Astrocyte (in vitro differentiated cells and primary cell): ENCODE measurements at regions not wholly inside any gene's neighbourhood (a gene's known extent, or its start where the extent isn't known, plus 50 kb on each side); places are given as distances from the start of the nearest gene placed in this dataset.

ENCODE experiments used
- DNase-seq: peaks from one replicate; pipeline ENCODE4 v3.0.0-alpha.2; 2010; ENCODE audit warnings: low read depth
- FAIRE-seq: peaks from 2 replicates; lab custom pipeline; 2011; peaks lifted over from hg19 to GRCh38; lab: Jason Lieb, UNC
- H2AFZ ChIP-seq: 2 replicates; pipeline ENCODE4 v1.6.0; 2012; ENCODE audit warnings: low read depth, low read length, inconsistent platforms
- H3K27ac ChIP-seq: 2 replicates; pipeline ENCODE4 v1.5.1; 2011; ENCODE audit warnings: low read depth, low read length, inconsistent platforms
- H3K27me3 ChIP-seq: 2 replicates; pipeline ENCODE4 v1.6.0; 2011; ENCODE audit warnings: low read length, inconsistent platforms; ENCODE audit not compliant: insufficient read depth
- H3K36me3 ChIP-seq: 2 replicates; pipeline ENCODE4 v1.5.1; 2011; ENCODE audit warnings: low read length, inconsistent platforms; ENCODE audit not compliant: insufficient read depth
- H3K4me1 ChIP-seq: 2 replicates; pipeline ENCODE4 v1.5.1; 2011; ENCODE audit warnings: low read length, inconsistent platforms; ENCODE audit not compliant: insufficient read depth
- H3K4me2 ChIP-seq: 2 replicates; pipeline ENCODE4 v1.6.0; 2012; ENCODE audit warnings: low read length, inconsistent platforms
- H3K4me3 ChIP-seq: 2 replicates; pipeline ENCODE4 v1.5.1; 2011; ENCODE audit warnings: low read depth, mild to moderate bottlenecking, low read length, inconsistent platforms; ENCODE audit not compliant: insufficient read depth
- H3K79me2 ChIP-seq: 2 replicates; pipeline ENCODE4 v1.6.0; 2012; ENCODE audit warnings: mild to moderate bottlenecking, low read length, inconsistent platforms; ENCODE audit not compliant: insufficient read depth
- H3K9ac ChIP-seq: 2 replicates; pipeline ENCODE4 v1.6.0; 2012; ENCODE audit warnings: mild to moderate bottlenecking, low read length, inconsistent platforms
- H3K9me3 ChIP-seq: 2 replicates; pipeline ENCODE4 v1.5.1; 2012; ENCODE audit warnings: low read depth, mild to moderate bottlenecking, low read length, inconsistent platforms; ENCODE audit not compliant: insufficient read depth
- H4K20me1 ChIP-seq: 2 replicates; pipeline ENCODE4 v1.6.0; 2012; ENCODE audit warnings: low read length, inconsistent platforms; ENCODE audit not compliant: insufficient read depth
- H3K27ac Mint-ChIP-seq: one replicate; pipeline ENCODE4 v1.8.0; 2021; ENCODE audit warnings: mild to moderate bottlenecking, mixed read lengths; ENCODE audit not compliant: unreplicated experiment
- H3K27me3 Mint-ChIP-seq: one replicate; pipeline ENCODE4 v1.8.0; 2021; ENCODE audit warnings: low read depth, mixed read lengths; ENCODE audit not compliant: unreplicated experiment
- H3K36me3 Mint-ChIP-seq: one replicate; pipeline ENCODE4 v1.8.0; 2021; ENCODE audit warnings: low read depth, mixed read lengths; ENCODE audit not compliant: unreplicated experiment
- H3K4me1 Mint-ChIP-seq: one replicate; pipeline ENCODE4 v1.8.0; 2021; ENCODE audit warnings: low read depth, mixed read lengths; ENCODE audit not compliant: unreplicated experiment
- H3K4me3 Mint-ChIP-seq: one replicate; pipeline ENCODE4 v1.8.0; 2021; ENCODE audit warnings: mild to moderate bottlenecking, moderate library complexity, mixed read lengths; ENCODE audit not compliant: unreplicated experiment
- H3K9me3 Mint-ChIP-seq: one replicate; pipeline ENCODE4 v1.8.0; 2021; ENCODE audit warnings: mild to moderate bottlenecking, mixed read lengths; ENCODE audit not compliant: unreplicated experiment
- EZH2 ChIP-seq: IDR thresholded peaks from 2 replicates; pipeline ENCODE4 v1.6.1; 2012; ENCODE audit warnings: mild to moderate bottlenecking, low read length, inconsistent platforms; ENCODE audit not compliant: insufficient read depth
- TF ChIP-seq, protein P1 (sequence below): IDR thresholded peaks from 2 replicates; pipeline ENCODE4 v1.5.1; 2011; ENCODE audit warnings: low read depth, mild to moderate bottlenecking, inconsistent platforms, low read length, moderate library complexity; ENCODE audit not compliant: insufficient read depth

DNA sequence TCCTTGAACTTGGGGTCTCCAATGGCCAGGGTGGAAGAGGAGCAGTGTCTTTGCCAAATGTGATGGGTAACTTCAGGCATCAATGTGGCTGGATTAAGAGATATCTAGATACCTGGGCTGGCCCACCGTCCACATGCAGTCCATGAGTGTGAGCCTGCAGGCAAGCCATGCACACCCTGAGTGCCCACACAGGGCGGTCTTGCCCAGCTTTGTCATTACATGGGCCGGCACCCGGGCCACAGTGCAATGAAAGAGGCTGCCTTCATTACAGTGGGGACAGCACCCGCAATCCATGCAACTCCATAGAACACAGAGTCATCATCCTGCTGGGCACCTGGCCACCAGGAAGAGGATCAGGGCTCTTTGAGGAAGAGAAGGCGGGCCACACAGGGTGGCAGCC is 263.8 kb upstream of the IRX1 start:
- H3K4me1 ChIP-seq = no peaks in the 10 kb centered on the region
- Mint-ChIP-seq H3K4me1 (no peaks in the 10 kb centered on the region), H3K36me3 (no peaks in the 10 kb centered on the region), H3K27me3 (peaks cover 24% of the 10 kb centered on the region), H3K9me3 (peaks cover 10% of the 10 kb centered on the region), H3K27ac (no peak overlapping the region), H3K4me3 (no peak overlapping the region)
- H3K9me3 ChIP-seq = no peaks in the 10 kb centered on the region
- TF ChIP-seq, protein P1, sequence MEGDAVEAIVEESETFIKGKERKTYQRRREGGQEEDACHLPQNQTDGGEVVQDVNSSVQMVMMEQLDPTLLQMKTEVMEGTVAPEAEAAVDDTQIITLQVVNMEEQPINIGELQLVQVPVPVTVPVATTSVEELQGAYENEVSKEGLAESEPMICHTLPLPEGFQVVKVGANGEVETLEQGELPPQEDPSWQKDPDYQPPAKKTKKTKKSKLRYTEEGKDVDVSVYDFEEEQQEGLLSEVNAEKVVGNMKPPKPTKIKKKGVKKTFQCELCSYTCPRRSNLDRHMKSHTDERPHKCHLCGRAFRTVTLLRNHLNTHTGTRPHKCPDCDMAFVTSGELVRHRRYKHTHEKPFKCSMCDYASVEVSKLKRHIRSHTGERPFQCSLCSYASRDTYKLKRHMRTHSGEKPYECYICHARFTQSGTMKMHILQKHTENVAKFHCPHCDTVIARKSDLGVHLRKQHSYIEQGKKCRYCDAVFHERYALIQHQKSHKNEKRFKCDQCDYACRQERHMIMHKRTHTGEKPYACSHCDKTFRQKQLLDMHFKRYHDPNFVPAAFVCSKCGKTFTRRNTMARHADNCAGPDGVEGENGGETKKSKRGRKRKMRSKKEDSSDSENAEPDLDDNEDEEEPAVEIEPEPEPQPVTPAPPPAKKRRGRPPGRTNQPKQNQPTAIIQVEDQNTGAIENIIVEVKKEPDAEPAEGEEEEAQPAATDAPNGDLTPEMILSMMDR = no peak
- TF ChIP-seq EZH2 = no peak
- H3K36me3 ChIP-seq = no peaks in the 10 kb centered on the region
- DNase-seq (no peak), FAIRE-seq (no peak)
- H3K4me2 ChIP-seq = no peak overlapping the region
- no peak overlapping the region for H3K4me3 ChIP-seq
- H3K27me3 ChIP-seq = no peaks in the 10 kb centered on the region
- no peak overlapping the region for H3K27ac ChIP-seq
- H3K9ac ChIP-seq = no peak overlapping the region
- no peak overlapping the region for H2AFZ ChIP-seq
- H3K79me2 ChIP-seq = no peaks in the 10 kb centered on the region
- H4K20me1 ChIP-seq = no peaks in the 10 kb centered on the region

DNA sequence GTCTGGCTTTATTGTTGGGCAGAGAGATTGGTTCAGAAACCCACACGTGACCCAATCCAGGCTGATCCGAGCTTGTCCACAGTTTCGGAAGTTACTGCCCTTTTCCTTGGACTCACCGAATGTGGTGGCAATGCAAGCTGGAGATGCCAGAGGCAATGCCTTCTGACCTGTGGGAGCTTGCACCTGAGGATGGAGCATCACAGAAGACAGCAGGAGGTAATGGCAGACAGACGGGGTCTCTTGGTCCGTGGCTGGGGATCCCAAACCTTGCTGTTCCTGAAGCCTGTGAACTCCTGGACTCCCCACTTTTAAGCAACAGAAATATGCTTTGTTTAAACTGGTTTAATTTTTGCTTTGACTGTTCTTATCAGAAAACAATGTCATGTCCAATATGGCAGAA is 265.2 kb upstream of the IRX1 start:
- H3K36me3 Mint-ChIP-seq = no peaks in the 10 kb centered on the region
- FAIRE-seq (no peak), DNase-seq (no peak)

DNA sequence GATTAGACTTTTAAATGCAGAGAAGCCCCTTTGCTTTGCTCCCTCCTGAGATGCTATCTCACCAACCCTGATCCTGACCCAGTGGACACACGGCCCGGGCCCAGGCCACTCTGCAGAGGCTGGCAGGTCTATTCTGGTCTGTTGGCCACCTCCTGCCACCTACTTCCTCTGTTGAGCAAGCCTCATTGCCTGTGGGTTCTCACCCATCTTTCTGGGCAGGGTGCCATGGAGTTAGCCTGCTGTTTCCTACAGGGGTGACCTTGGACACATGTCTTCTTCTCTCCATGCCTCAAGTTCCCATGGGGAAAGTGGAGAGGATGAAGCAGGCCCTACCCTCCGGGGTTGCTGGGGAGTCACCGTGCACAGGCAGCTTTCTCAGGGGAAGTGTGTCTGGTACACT is 266.2 kb upstream of the IRX1 start:
- Histone ChIP-seq H3K9ac (no peak overlapping the region), H3K4me3 (no peak overlapping the region), H4K20me1 (no peaks in the 10 kb centered on the region), H3K79me2 (no peaks in the 10 kb centered on the region), H3K4me2 (no peak overlapping the region), H3K9me3 (no peaks in the 10 kb centered on the region), H3K4me1 (peaks cover 11% of the 10 kb centered on the region), H3K27me3 (no peaks in the 10 kb centered on the region), H3K36me3 (no peaks in the 10 kb centered on the region), H3K27ac (no peak overlapping the region), H2AFZ (no peak overlapping the region)
- DNase-seq = no peak
- Mint-ChIP-seq H3K36me3 (no peaks in the 10 kb centered on the region), H3K27ac (no peak overlapping the region), H3K4me1 (peaks cover 2% of the 10 kb centered on the region), H3K27me3 (peaks cover 24% of the 10 kb centered on the region), H3K9me3 (peaks cover 10% of the 10 kb centered on the region), H3K4me3 (no peak overlapping the region)
- no peak for FAIRE-seq
- TF ChIP-seq, protein P1 = no peak
- TF ChIP-seq EZH2 = no peak

More for the DNA sequence above, 265.2 kb upstream of the IRX1 start:
- Histone ChIP-seq H3K4me1 (peaks cover 2% of the 10 kb centered on the region), H3K27ac (no peak overlapping the region), H3K79me2 (no peaks in the 10 kb centered on the region), H2AFZ (no peak overlapping the region), H3K4me2 (no peak overlapping the region), H3K9me3 (no peaks in the 10 kb centered on the region), H3K4me3 (no peak overlapping the region), H3K36me3 (no peaks in the 10 kb centered on the region), H3K27me3 (no peaks in the 10 kb centered on the region), H4K20me1 (no peaks in the 10 kb centered on the region), H3K9ac (no peak overlapping the region)
- no peaks in the 10 kb centered on the region for H3K4me1 Mint-ChIP-seq
- peaks cover 24% of the 10 kb centered on the region for H3K27me3 Mint-ChIP-seq
- no peak overlapping the region for H3K4me3 Mint-ChIP-seq
- TF ChIP-seq, protein P1 = no peak
- no peak for TF ChIP-seq EZH2
- no peak overlapping the region for H3K27ac Mint-ChIP-seq
- H3K9me3 Mint-ChIP-seq = peaks cover 10% of the 10 kb centered on the region
